GM12878 (cell line): ENCODE measurements at regions not wholly inside any gene's neighbourhood (a gene's known extent, or its start where the extent isn't known, plus 50 kb on each side); places are given as distances from the start of the nearest gene placed in this dataset.

ENCODE experiments used
- ATAC-seq: fragments of 200-7000 bp; cut with Tn5 transposase; 3 replicates; pipeline ENCODE4 v1.9.1; 2020; ENCODE audit warnings: mild to moderate bottlenecking, moderate library complexity
- BruUV-seq: library from RNA; stranded (reverse); fragments of 400-500 nt; replicated peaks from 2 replicates; lab custom pipeline; 2021; lab: Mats Ljungman, UMichigan
- CTCF ChIA-PET: fragments of 300-600 bp; sonication (Branson Sonifier 250); formaldehyde crosslinking; extraction: SDS; loops from one replicate; lab custom pipeline; 2021; ENCODE audit warnings: inconsistent platforms; lab: Yijun Ruan, JAX
- POLR2A ChIA-PET: fragments of 350-600 bp; formaldehyde crosslinking; extraction: SDS; loops from one replicate; lab custom pipeline; 2021; ENCODE audit warnings: inconsistent platforms; lab: Charles Lee
- RAD21 ChIA-PET: fragments of 300-600 bp; sonication (Branson Sonifier 250); formaldehyde crosslinking; loops from one replicate; lab custom pipeline; 2023; ENCODE audit warnings: antibody characterized with exemption; ENCODE audit not compliant: unreplicated experiment; lab: Charles Lee
- SMC1A ChIA-PET: fragments of 300-600 bp; sonication (Branson Sonifier 250); formaldehyde crosslinking; loops from one replicate; lab custom pipeline; 2023; ENCODE audit not compliant: unreplicated experiment, uncharacterized antibody; lab: Charles Lee
- DNase-seq: peaks from one replicate; pipeline ENCODE4 v3.0.0-alpha.2; 2011; ENCODE audit warnings: low read depth, low spot score
- FAIRE-seq: peaks from 3 replicates; lab custom pipeline; 2011; peaks lifted over from hg19 to GRCh38; lab: Jason Lieb, UNC
- H2AFZ ChIP-seq: 2 replicates; pipeline ENCODE4 v1.6.0; 2011; ENCODE audit warnings: low read depth, low read length, control low read depth; ENCODE audit not compliant: control insufficient read depth
- H3K27ac ChIP-seq: 2 replicates; pipeline ENCODE4 v1.5.1; 2011; ENCODE audit warnings: control low read depth; ENCODE audit not compliant: control insufficient read depth, insufficient read depth
- H3K27me3 ChIP-seq, 2 experiments: replicated peaks in 1 of 2; 2 replicates each; pipeline versions ENCODE4 v1.6.0 to v1.6.1; 2011; ENCODE audit warnings: low read length in 1 of 2; ENCODE audit not compliant: control insufficient read depth in 2 of 2, insufficient read depth in 2 of 2
- H3K36me3 ChIP-seq, 2 experiments: 2 replicates each; pipeline ENCODE4 v1.5.1; 2011; ENCODE audit warnings: low read length in 1 of 2; ENCODE audit not compliant: control insufficient read depth in 2 of 2, insufficient read depth in 2 of 2
- H3K4me1 ChIP-seq: 2 replicates; pipeline ENCODE4 v1.6.1; 2011; ENCODE audit warnings: mild to moderate bottlenecking, low read length, moderate library complexity, mixed read lengths; ENCODE audit not compliant: control insufficient read depth, insufficient read depth
- H3K4me2 ChIP-seq: 2 replicates; pipeline ENCODE4 v1.6.0; 2011; ENCODE audit warnings: control low read depth; ENCODE audit not compliant: control insufficient read depth, insufficient read depth
- H3K4me3 ChIP-seq: fragments of 200-600 bp; sonication (generic); 2 replicates; pipeline ENCODE4 v1.5.1; 2016
- H3K79me2 ChIP-seq: 2 replicates; pipeline ENCODE4 v1.6.0; 2011; ENCODE audit warnings: low read length; ENCODE audit not compliant: control insufficient read depth, insufficient read depth
- H3K9ac ChIP-seq: 2 replicates; pipeline ENCODE4 v1.8.0; 2011; ENCODE audit warnings: low read length, control low read depth, mixed read lengths; ENCODE audit not compliant: control insufficient read depth, insufficient read depth
- H3K9me3 ChIP-seq: replicated peaks from 3 replicates; pipeline ENCODE4 v1.5.1; 2011; ENCODE audit warnings: mild to moderate bottlenecking, low read length; ENCODE audit not compliant: control insufficient read depth, insufficient read depth
- H4K20me1 ChIP-seq: 2 replicates; pipeline ENCODE4 v1.6.0; 2011; ENCODE audit not compliant: control insufficient read depth, insufficient read depth
- CBX3 ChIP-seq: fragments of 200-600 bp; sonication (generic); IDR thresholded peaks from 2 replicates; pipeline ENCODE4 v1.6.1; 2016; ENCODE audit warnings: low read depth, borderline replicate concordance
- CBX5 ChIP-seq: sonication (generic); IDR thresholded peaks from 2 replicates; pipeline ENCODE4 v1.6.1; 2016; ENCODE audit warnings: low read depth, moderate library complexity, mild to moderate bottlenecking, inconsistent platforms
- GABPA ChIP-seq: IDR thresholded peaks from 2 replicates; pipeline ENCODE4 v1.6.1; 2014; ENCODE audit warnings: antibody characterized with exemption, low read depth, mild to moderate bottlenecking, inconsistent platforms
- HCFC1 ChIP-seq: fragments of 150-350 bp; IDR thresholded peaks from 2 replicates; pipeline ENCODE4 v1.6.1; 2014; ENCODE audit warnings: low read length
- HDGF ChIP-seq: fragments of 450-650 bp; IDR thresholded peaks from 2 replicates; pipeline ENCODE4 v1.6.1; 2016; ENCODE audit warnings: antibody characterized with exemption
- NBN ChIP-seq: fragments of 450-650 bp; IDR thresholded peaks from 2 replicates; pipeline ENCODE4 v1.6.1; 2016
- SPI1 ChIP-seq: IDR thresholded peaks from 2 replicates; pipeline ENCODE4 v1.6.1; 2011; ENCODE audit warnings: low read depth, mild to moderate bottlenecking, low read length, moderate library complexity, borderline replicate concordance; ENCODE audit not compliant: insufficient read depth
- SRF ChIP-seq, 2 experiments: IDR thresholded peaks; 2 replicates each; pipeline ENCODE4 v1.6.1; 2011; ENCODE audit warnings: low read depth in 2 of 2, low read length in 2 of 2, mild to moderate bottlenecking in 1 of 2, moderate library complexity in 1 of 2
- TCF7 ChIP-seq: IDR thresholded peaks from 2 replicates; pipeline ENCODE4 v1.6.1; 2014; ENCODE audit warnings: antibody characterized with exemption, borderline replicate concordance
- WRNIP1 ChIP-seq: IDR thresholded peaks from 2 replicates; pipeline ENCODE4 v1.6.1; 2011; ENCODE audit warnings: low read depth, low read length, improper control_type of control experiment, borderline replicate concordance
- YBX1 ChIP-seq: fragments of 450-650 bp; IDR thresholded peaks from 2 replicates; pipeline ENCODE4 v1.6.1; 2016; ENCODE audit warnings: antibody characterized with exemption
- WGBS: methylation state at CpG from one replicate; pipeline ENCODE4 v1.1.6; 2016; ENCODE audit warnings: low lambda C conversion rate; ENCODE audit not compliant: insufficient replicate concordance, insufficient coverage; ENCODE audit errors: missing lambda C conversion rate; 5-methylcytosine and 5-hydroxymethylcytosine counted together
- in situ Hi-C: fragments of 300-500 bp; cut with MboI; formaldehyde crosslinking; loops from 9 replicates; pipeline ENCODE4 v1.14.3; 2018; ENCODE audit warnings: mixed read lengths
- intact Hi-C: fragments of 100-400 bp; cut with micrococcal nuclease; formaldehyde crosslinking; loops from one replicate; pipeline ENCODE4 v1.14.2; 2022; ENCODE audit not compliant: unreplicated experiment
- TF ChIP-seq, protein P1 (sequence below): fragments of 450-650 bp; formaldehyde crosslinking; IDR thresholded peaks from 2 replicates; pipeline ENCODE4 v1.4.0; 2020; ENCODE audit warnings: mild to moderate bottlenecking, moderate library complexity
- TF ChIP-seq, protein P2 (sequence below): IDR thresholded peaks from 2 replicates; pipeline ENCODE4 v1.6.1; 2011; ENCODE audit warnings: borderline replicate concordance, low read depth, mild to moderate bottlenecking, moderate library complexity, mixed read lengths, low read length; ENCODE audit not compliant: insufficient read depth; ENCODE audit errors: extremely low read length
- TF ChIP-seq, protein P3 (sequence below), 3 experiments: IDR thresholded peaks in 2 of 3; conservative IDR thresholded peaks in 1 of 3; 2 replicates each; pipeline ENCODE4 v1.5.1; 2011; ENCODE audit warnings: low read depth in 3 of 3, low read length in 3 of 3, mild to moderate bottlenecking in 3 of 3, control low read depth in 2 of 3, moderate library complexity in 2 of 3, inconsistent platforms in 1 of 3, mixed read lengths in 1 of 3; ENCODE audit not compliant: control insufficient read depth in 2 of 3, insufficient read depth in 1 of 3; ENCODE audit errors: extremely low read depth in 1 of 3

DNA sequence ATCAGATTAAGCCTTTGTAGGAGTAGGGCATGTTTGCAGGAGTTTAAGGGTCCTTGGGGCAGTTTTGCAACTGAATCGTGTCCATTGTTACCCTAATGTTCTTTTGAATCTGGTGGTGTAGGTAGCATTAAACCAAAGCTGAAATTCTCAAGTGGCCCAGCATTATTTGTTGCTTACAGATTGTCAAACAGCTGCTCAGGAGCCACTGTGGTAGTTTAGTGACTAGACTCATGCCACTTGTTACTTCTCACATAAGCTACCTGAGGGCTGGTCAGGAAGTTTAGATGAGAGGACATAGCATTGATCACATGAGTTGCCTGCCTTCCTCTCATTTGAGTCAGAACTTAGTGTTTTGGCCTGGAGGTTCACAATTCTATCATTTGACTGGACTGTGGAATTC lies 157.6 kb downstream of the HAUS1 start:
- no peak overlapping the region for H3K27ac ChIP-seq
- 100% methylated on average over 1 of the region's 1 CpG for WGBS
- no peak overlapping the region for H3K9ac ChIP-seq
- no peak overlapping the region for H3K4me2 ChIP-seq
- FAIRE-seq (no peak), ATAC-seq (no peak), DNase-seq (no peak)
- ChIA-PET SMC1A (interaction anchor here (0.7 to 1.4 kb wide), 3 partner anchors 14 to 467 kb away, joined by 3 to 4 read pairs (median 4); no protein-coding TSS in a partner anchor), RAD21 (no interaction called here), CTCF (interaction anchor here (1.0 kb wide), 2 partner anchors 88 to 397 kb away, joined by 3 to 4 read pairs; a partner anchor contains a TSS), POLR2A (no interaction called here)
- no peaks in the 10 kb centered on the region for H3K9me3 ChIP-seq
- TF ChIP-seq YBX1: no peak
- no peak for TF ChIP-seq CBX3
- no peak for TF ChIP-seq WRNIP1
- TF ChIP-seq TCF7: no peak
- no peak for TF ChIP-seq SRF (IDR thresholded peaks at IDR 0.05; ENCODE audit: low read depth in 2 of 2, low read length in 2 of 2)
- no peak for TF ChIP-seq SPI1
- TF ChIP-seq GABPA: no peak
- TF ChIP-seq, protein P1, sequence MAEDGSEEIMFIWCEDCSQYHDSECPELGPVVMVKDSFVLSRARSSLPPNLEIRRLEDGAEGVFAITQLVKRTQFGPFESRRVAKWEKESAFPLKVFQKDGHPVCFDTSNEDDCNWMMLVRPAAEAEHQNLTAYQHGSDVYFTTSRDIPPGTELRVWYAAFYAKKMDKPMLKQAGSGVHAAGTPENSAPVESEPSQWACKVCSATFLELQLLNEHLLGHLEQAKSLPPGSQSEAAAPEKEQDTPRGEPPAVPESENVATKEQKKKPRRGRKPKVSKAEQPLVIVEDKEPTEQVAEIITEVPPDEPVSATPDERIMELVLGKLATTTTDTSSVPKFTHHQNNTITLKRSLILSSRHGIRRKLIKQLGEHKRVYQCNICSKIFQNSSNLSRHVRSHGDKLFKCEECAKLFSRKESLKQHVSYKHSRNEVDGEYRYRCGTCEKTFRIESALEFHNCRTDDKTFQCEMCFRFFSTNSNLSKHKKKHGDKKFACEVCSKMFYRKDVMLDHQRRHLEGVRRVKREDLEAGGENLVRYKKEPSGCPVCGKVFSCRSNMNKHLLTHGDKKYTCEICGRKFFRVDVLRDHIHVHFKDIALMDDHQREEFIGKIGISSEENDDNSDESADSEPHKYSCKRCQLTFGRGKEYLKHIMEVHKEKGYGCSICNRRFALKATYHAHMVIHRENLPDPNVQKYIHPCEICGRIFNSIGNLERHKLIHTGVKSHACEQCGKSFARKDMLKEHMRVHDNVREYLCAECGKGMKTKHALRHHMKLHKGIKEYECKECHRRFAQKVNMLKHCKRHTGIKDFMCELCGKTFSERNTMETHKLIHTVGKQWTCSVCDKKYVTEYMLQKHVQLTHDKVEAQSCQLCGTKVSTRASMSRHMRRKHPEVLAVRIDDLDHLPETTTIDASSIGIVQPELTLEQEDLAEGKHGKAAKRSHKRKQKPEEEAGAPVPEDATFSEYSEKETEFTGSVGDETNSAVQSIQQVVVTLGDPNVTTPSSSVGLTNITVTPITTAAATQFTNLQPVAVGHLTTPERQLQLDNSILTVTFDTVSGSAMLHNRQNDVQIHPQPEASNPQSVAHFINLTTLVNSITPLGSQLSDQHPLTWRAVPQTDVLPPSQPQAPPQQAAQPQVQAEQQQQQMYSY (CRISPR knock-in tag): no peak
- no peak for TF ChIP-seq CBX5
- TF ChIP-seq, protein P2, sequence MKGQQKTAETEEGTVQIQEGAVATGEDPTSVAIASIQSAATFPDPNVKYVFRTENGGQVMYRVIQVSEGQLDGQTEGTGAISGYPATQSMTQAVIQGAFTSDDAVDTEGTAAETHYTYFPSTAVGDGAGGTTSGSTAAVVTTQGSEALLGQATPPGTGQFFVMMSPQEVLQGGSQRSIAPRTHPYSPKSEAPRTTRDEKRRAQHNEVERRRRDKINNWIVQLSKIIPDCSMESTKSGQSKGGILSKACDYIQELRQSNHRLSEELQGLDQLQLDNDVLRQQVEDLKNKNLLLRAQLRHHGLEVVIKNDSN: no peak
- TF ChIP-seq, protein P3, sequence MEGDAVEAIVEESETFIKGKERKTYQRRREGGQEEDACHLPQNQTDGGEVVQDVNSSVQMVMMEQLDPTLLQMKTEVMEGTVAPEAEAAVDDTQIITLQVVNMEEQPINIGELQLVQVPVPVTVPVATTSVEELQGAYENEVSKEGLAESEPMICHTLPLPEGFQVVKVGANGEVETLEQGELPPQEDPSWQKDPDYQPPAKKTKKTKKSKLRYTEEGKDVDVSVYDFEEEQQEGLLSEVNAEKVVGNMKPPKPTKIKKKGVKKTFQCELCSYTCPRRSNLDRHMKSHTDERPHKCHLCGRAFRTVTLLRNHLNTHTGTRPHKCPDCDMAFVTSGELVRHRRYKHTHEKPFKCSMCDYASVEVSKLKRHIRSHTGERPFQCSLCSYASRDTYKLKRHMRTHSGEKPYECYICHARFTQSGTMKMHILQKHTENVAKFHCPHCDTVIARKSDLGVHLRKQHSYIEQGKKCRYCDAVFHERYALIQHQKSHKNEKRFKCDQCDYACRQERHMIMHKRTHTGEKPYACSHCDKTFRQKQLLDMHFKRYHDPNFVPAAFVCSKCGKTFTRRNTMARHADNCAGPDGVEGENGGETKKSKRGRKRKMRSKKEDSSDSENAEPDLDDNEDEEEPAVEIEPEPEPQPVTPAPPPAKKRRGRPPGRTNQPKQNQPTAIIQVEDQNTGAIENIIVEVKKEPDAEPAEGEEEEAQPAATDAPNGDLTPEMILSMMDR (IDR thresholded peaks at IDR 0.05 in 2 of 3, conservative IDR thresholded peaks at IDR 0.05 in 1 of 3; ENCODE audit: control insufficient read depth in 2 of 3, extremely low read depth in 1 of 3, insufficient read depth in 1 of 3, low read depth in 3 of 3, low read length in 3 of 3): no peak
- TF ChIP-seq HCFC1: no peak
- TF ChIP-seq HDGF: no peak
- TF ChIP-seq NBN: no peak
- in situ Hi-C loops: no loop called here
- no TSS peak for BruUV-seq
- H3K4me1 ChIP-seq: peaks cover 6% of the 10 kb centered on the region
- intact Hi-C loops: no loop called here
- H3K79me2 ChIP-seq: no peaks in the 10 kb centered on the region; the same call in 1 of the 2 replicates
- H4K20me1 ChIP-seq: no peaks in the 10 kb centered on the region
- no peaks in the 10 kb centered on the region for H3K27me3 ChIP-seq
- no peak overlapping the region for H3K4me3 ChIP-seq
- H3K36me3 ChIP-seq: peaks cover 4 to 9% of the 10 kb centered on the region in 2 experiments; a peak in 3 of 4 replicates
- H2AFZ ChIP-seq: no peak overlapping the region
